Left forelimb (tissue), 1 donor: ENCODE measurements at regions not wholly inside any gene's neighbourhood (a gene's known extent, or its start where the extent isn't known, plus 50 kb on each side); places are given as distances from the start of the nearest gene placed in this dataset.

Experiments
- DNase-seq: peaks from one replicate; pipeline ENCODE4 v3.0.0-alpha.2; 2018; ENCODE audit warnings: low spot score

DNA sequence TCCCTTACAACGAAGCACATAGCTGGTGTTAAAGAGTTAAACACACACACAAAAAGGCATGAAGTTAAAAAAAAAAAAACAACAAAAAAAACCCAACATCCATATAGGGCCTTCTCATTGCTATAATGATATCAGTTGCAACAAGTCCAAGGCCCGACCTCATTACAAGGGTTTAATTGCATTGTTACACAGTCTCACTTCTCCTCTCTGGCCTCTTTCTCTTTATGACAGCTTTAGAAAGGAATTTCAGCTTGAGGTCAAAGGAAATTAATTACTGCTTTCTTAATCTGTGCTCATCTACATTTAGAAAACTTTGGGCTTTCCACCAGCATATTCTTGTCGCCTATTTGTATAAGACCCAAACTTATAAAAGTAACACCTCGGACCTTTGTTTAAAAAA, 342.1 kb downstream of the NR2F2 start:
- no peak for DNase-seq

DNA sequence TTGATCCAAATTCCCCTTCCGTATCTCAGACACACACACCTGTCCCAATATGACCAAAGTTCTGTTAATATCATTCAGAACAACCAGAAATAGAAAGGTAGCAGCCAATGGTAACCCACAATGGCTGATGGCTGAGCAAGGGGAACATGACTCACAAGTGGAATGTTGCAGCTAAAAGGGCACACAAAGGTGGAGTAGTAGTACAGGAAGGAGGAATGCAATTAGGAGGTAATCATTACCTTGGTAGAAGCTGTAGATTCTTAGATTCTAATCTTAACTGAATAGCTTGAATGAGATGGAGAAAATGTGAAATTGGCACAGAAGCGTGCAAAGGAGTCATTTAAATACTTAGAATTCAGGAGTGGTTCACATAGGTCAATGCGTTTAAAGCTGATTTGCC, 347.9 kb downstream of the NR2F2 start:
- DNase-seq = no peak

DNA sequence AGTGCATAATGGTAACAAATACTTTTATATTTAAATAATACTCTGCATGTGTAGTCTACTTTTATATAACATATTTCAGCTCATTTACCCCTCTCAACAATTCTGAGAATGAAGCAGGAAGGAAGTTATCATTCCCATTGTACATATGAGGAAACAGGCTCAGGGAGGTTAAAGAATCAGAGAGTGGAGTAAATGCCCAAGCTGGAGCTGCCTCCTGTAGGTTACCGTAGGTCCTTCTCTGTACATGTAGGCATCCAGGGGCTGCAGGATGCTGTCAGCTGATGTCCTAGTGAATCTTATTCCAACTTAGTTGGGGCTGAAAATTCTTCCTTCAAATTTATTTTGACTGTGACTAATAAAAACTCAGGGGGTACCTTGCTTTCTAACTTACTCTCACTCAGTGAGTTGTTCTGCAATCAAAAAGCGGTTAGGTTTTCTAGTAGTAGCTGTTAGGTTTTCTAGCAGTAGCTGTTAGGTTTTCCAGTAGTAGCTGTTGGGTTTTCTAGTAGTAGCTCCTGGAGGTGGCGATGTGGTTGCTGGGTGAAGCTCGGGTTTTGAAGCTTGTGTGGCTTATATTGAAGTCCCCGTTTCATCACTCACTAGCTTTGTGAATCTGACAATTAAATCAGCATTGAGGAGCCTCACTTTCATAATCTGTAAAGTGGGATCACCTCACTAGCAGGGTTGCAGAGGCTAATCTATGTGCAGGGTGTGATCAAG, 357.0 kb downstream of the NR2F2 start:
- DNase-seq = no peak

DNA sequence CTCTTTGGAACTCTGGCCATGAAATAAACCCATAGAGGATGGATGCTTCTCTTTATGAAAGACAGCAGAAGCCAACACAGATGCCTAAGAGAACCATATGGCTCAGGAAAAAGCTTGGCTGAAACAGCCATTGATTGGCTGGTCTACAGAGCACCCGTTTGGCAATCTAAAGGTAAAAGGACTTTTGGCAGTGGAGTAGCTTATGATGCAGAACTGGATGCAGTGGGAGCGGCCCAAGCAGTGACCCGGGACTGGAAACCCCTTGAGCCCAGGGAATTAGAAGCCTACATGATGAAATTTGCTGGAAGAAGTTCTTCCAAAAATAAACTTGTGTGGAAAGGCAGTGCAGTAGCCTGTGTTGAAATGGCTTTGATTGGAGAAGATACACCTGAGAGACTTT, 360.2 kb downstream of the NR2F2 start:
- DNase-seq = no peak

DNA sequence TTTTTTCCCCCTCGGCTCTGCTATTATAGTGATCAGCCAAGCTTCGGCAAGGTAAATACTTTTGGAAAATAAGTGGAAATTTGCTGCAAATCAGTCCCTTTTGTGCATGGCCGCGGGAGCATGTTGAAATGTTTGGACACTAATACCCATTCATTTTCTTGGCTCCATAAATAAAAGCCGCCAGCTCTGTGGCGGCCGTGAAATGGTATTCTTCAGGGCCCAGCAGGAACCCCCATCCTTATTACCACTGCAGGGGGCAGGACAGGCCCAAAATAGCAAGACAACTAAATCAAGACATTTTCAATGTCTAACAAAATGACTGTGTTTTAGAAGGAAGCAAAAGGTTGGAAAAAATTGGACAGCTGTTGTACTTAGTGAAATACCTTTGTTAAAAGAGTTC, 362.3 kb downstream of the NR2F2 start:
- DNase-seq = no peak

DNA sequence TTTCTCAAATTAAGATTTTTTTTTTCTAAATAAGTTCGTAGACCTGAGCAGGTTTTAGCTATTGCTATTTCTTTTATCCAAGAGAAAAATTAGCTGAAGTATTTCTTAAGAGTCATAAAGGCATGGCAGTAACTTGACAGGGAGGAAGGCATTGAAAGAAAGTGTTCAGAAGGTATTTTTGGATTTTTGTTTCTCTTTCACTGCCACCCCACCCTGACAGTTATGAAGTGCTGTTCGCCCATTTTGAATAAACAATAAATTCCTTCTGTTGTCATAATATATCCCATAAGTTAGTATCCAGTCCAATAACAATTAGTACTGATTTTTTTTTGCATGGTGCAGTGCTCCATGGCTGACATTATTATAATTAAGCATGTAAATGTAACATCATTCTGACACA, 363.0 kb downstream of the NR2F2 start:
- DNase-seq = no peak

DNA sequence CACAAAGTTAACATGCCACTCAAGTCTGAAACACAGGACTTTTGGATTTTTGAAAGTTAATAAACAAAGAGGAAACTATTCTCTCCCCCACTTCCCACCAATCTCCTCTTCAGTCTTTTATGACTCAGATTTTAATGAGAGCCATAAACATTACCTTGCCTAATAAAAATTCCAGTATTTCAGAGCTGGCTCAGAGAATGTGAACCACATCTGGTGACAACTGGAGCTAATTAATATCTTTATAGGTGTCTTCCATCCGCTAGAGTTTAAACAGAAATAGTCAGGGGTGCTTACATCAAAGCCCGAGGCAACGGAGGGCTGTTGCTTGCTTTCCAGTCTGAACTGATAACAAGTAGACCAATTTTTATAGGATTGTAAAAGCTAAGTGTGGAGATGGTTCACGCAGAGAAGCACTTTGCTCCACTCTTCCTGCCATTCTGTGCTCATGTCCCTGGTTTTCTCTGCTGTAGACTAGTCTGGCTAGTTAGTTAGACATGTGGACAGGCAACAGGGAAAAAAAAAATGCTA, 363.6 kb downstream of the NR2F2 start:
- DNase-seq = no peak

DNA sequence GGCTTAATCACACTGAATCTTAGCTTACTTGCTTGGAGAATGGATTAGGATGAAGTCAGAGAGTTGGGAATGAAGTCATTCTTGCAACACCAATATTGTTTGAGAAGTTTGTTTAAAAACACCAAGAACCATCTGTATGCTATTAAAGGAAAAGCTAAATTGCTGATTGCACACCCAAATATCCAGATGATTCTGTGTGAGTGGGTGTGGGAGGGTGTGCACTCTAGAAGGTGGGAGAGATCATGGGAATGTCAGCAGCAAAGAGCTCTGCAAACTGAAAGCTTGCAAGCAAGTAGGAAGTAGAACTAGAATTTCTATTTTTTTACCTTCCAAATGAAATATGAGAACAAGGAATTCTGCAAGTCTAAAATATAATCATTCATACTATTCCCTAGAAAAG, 364.9 kb downstream of the NR2F2 start:
- no peak for DNase-seq

DNA sequence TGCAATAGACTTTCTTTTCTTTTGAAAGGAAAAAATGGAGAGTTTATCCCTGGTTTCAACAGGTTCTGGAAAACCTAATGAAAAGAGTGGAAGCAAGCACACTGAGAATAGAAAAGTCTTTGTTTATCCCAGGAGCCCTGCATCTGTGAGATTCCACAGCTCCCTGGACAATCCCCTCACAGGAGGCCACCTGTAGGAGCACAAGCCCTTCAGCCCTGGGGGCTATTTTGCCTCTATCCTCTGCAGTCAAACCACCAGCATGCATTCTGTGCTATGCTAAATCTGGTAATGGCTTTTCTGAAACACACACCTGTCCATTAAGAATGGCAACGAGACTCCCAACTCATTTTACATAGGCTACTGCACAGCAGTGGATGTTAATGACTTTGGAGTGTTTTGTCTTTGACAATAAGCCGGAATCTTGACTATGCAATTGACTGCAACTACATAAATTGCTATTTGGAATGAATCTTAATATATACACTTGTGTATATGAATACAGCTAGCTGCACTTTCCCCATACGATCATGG, 369.4 kb downstream of the NR2F2 start:
- DNase-seq = no peak

DNA sequence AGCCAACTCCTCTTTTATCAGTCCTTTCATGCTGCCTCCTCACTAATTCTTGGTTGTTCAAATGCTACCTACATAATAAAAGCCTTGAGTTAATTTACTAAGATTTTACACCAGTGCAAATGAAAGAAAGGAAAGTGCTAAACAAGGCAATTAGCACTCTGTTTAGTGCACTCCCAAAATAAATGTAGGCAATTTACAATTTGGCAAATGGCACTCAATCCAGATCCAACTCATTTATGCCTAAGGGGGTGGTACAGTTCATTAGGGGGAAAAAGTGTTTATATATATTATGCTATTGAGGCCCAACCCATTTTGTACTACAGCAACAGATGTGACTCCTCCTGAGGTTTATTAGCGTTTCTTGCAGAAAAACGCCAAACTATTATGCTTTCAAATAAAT, 370.1 kb downstream of the NR2F2 start:
- no peak for DNase-seq

DNA sequence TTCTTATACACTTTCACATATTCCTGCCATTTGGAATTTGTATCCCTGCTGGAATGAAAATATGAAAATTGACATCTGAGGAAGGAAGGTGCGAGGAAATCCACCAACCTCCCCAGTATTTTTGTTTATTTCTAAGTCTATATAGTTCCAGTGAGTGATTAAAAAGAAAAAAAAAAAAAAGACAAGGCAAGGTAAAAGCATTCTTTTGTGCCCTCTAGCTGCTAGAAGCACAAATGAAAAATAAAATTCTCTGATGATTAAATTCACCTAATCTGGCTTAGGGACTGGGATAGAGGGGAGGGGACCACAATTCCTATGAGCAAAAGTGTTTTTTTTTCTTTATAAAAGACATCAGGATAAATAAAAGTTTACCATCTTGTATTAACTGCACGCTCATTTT, 370.9 kb downstream of the NR2F2 start:
- DNase-seq = no peak

DNA sequence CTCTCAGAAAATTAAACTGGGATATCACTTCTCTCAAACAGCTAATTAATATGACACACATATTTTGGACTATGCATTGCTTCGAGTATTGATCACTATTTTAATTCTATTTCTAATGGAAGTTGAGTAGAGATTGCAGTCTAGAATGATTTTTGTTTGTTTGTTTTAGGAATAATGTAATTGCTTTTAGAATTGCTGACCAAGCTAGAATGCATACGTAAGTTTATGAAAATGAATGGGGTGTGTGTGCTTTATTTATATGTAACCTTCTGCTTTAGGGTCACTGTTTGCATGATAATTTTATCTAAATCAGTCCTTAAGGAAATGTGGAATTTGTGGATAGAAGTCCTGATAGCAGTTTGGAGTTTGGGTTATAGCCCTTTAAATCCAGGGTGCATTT, 371.4 kb downstream of the NR2F2 start:
- no peak for DNase-seq

DNA sequence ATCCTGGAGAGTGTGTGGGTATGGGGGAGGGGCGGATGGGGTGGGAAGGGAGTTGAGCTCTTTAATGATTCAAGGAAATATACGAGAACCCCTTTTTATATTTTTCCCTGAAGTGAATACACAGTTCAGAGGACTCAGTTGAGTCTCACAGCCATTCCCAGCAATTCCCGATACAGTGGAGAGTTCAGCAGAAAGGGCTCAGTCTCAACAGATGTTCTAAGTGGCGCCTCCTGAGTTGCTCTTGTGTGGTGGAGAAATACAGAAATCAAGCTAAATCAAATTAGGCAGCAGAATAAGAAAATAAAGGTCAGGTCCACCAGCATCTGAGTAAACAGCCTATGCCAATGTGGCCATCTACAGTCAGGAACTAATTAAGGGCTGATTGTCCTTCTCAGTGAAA, 372.1 kb downstream of the NR2F2 start:
- no peak for DNase-seq

DNA sequence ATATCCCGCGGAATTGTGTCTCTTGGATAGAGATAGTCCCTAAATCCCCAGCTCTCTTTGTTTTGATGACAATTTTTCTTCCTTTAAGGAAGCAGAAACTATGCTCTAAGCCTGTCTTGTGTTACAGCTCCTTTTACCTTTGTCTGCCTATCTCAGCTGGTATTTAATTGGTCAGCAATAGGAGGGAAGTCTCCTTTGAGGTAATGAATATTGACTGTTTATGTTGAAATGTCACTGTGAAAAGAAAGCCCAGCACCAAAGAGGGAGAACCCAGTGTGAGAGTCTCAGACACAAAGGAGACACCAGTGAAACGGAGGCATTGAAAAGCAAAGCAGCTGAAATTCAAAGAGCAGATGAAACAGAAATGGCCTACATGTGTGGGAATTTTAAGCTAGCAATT, 372.6 kb downstream of the NR2F2 start:
- DNase-seq = no peak

DNA sequence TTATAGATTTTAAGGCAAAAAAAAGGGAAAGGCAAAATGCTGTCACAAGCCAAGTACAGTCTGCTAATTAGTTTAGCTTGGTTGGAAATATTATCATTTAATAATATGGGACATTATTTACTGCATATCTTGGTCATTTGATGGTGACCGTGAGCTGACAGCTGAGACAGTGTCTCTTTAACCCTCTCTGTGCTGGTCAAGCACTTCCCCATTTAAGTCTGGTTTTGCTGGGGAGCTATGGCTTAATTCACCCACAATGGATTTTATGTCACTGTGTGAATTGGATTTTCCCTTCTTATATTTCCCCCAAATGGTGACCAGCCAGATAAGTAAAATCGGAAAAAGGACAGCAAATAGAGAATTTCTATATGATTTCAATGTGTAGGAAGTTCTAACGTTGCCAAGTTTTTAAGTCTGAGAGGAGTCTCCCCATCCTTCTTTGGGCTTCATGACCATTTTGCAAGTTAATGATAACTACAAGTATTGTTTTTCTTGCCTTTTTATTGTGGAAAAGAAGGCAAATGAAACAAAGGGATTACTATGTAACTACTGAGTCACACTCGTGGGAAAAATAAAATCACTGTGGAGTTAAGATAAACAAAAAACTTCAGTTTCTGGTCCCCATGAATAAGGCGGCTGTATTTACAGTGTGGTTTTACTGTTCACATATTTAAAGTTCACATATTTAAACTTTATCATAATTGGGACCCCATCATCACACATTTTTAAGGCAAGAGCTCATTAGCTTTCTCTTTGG, 373.5 kb downstream of the NR2F2 start:
- DNase-seq = no peak

DNA sequence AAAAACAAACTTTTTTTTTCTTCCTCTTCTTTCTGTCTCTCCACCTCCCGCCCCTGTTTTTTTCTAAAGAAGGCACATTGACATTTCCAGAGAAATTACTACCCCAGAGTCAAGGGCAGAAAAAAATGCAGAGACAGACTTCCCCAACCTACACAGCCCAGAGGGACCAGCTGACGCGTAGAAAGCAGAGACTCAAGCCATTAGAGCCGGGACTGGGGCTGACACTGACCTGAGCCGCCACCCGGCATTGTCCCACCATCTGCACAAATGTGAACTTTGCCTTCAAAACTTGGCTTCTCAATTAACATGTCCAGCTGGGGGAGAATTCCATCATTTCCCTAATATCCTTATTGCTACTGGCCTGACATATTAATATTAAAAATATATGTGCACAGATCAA, 385.6 kb downstream of the NR2F2 start:
- DNase-seq = no peak

DNA sequence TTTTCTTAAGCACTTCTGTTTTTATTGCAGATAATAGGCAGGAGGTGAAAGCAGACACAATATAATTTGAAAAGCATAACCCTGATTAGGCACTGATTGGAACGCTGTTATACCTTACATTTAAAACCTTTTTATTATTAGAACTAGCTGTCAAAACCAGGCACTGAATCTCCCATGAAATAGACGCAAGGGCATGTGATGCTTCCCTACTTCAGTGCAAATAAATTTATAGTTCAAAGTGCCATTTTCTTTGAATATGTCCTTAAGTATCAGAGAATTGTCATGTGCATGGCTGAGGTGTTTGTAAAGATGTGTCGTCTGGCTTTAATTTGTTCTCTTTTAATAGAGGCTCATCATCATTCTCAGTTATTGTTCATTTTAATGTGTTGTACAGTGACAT, 386.0 kb downstream of the NR2F2 start:
- DNase-seq = no peak

DNA sequence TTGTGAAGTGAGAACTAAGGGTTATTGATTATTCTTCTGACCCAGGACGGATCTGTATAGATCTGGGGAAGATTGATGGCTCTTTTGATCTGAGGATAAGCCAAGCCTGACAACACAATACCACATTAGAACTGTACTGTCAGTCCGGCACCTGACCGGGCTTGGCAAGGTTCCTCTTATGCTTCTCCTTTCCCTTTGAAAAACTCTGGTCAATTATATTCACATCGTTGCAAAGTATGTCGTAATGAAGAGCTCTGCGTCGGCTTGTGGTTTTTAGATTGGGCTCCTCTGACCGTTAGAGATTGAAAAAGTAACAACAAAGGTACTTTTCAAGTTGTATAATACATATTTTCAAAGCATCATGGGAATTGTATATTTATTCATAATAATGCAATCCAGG, 389.8 kb downstream of the NR2F2 start:
- DNase-seq = no peak

DNA sequence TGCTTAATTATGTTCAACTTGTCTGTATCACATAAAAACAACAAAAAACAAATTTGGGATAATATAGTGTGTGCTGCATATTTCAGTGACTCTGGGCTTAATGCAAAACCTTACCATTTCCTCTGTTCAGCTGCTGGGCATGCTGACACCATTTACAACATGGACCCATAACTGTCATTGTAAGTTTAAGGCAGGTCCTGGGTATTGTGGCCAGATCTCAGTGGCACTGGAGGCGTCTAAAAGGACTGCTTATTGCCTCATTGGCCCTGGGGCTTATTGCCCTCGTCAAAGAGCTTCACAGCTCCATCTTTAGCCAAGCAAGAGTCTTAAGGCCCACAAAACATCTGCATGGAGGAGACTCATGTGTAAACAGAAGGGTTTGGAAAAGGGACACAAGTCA, 390.2 kb downstream of the NR2F2 start:
- no peak for DNase-seq

DNA sequence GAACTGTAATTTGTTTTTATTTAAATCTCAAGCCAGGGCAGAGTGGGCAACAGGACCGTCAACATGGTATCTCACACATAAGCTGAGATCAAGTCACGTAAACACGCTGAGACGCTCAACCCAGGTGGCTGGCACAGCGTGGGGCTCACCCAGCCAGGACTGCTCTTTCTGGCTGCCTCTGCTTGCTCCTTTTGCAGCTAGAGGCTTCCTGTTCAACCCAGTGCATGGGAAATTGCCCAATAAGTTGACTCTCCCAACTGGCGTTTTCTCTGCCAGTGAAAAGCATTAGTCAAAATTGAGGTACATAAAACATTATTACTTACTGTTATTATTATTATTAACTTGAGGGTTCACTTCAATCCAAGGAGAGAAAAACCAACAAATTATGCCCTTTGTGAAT, 398.1 kb downstream of the NR2F2 start:
- DNase-seq = no peak

DNA sequence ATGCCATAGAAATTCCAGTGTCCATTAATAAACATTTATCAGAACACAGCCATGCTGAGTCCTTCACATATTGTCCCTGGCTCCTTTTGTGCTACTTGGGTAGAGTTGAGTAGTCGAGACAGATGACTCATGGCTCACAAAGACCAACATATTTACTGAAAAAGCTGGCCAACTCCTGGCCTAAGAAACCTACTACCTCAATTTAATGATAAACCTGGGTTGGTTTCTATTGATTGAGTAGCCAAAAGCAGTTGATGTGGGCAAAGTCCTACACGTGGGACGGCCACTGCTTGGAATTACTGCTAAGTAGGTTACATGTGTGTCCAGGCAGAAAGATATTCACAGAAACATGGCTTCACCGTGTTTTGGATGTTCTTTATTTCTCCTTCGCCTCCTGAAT, 402.2 kb downstream of the NR2F2 start:
- no peak for DNase-seq

DNA sequence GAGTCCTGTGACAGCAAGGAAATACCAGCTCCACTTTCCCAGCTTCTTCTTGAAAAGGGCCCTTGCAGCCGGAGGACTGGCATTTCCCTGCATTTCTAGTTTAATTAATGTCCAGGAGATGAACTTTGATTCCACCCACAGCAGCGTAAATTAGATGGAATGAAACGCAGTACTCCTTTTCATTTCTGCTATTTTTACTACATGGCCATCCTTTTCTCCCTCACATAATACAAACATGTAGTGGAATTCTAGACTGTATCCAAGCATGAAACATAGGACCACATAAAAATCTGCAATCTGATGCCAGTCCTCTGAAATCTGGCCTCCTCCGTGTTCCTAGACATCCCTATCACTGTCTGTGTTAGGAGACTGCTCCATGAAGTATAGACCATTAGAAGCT, 403.2 kb downstream of the NR2F2 start:
- no peak for DNase-seq

DNA sequence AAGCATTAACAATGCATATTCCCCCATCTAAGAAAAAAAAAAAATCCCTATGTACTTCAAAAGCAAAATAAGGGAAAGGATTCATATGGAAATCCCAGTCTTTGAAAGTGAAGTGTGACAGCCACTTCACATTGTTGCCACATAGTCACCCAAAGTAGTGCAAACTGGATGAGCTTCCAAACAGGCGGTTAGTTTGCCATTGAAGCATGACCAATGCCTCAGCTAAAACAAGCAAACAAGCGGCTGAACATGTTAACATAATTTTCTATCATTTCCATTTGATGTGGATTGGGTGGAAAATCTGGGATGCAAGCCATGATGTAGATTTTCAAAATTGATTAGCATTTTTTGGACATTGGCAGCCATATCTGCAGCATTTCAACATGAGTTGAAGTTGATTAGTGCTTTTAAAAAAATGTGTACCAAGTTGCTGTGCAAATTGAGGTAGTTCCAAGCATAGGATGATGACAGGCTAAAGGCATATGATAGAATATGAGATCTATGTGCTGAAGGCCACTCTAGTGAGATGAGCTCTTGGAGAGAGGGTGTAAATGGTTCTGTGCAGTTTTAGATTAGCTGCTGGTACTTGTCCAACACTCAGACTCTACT, 405.2 kb downstream of the NR2F2 start:
- no peak for DNase-seq
